GM18873 (cell line): ENCODE measurements at regions not wholly inside any gene's neighbourhood (a gene's known extent, or its start where the extent isn't known, plus 50 kb on each side); places are given as distances from the start of the nearest gene placed in this dataset.
"Not testable (repeated sequence)": the region's sequence is repeated elsewhere in the genome, so short reads cannot be mapped to it uniquely, and the experiment has no call there.

ENCODE experiments used
- ATAC-seq: cut with Tn5 transposase; IDR thresholded peaks from one replicate; pipeline ENCODE4 v1.9.1; 2021; ENCODE audit warnings: mild to moderate bottlenecking, moderate library complexity, moderate number of reproducible peaks; ENCODE audit not compliant: unreplicated experiment, low FRiP score

DNA sequence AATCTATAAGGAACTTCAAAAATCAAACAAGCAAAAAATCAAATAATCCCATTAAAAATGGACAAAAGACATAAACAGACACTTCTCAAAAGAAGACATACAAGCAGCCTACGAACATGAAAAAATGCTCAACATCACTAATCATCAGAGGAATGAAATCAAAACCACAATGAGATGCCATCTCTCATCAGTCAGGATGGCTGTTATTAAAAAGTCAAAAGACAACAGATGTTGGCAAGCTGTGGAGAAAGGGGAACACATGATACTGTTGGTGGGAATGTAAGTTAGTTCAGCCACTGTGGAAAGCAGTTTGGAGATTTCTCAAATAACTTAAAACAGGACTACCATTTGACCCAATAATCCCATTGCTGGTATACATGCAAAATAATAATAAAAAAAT is 226.4 kb downstream of the S1PR1 start:
- no peak for ATAC-seq

DNA sequence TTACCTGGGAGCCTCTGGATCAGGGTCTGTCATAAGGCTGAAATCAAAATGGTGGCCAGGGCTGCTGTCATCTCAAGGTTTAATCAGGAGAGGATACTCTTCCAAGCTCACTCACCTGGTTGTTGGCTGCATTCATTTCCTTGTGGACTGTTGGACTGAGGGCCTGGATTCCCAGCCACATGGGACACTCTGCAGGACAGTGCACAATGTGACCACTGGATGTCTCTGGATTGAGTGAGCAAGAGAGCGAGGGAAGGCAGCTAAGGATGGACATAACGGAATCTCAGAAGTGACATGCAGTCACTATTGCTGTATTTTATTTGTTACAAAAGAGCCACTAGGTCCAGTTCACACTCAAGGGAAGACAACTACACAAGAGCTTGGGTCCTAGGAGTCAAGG is 229.1 kb downstream of the S1PR1 start:
- no peak for ATAC-seq

DNA sequence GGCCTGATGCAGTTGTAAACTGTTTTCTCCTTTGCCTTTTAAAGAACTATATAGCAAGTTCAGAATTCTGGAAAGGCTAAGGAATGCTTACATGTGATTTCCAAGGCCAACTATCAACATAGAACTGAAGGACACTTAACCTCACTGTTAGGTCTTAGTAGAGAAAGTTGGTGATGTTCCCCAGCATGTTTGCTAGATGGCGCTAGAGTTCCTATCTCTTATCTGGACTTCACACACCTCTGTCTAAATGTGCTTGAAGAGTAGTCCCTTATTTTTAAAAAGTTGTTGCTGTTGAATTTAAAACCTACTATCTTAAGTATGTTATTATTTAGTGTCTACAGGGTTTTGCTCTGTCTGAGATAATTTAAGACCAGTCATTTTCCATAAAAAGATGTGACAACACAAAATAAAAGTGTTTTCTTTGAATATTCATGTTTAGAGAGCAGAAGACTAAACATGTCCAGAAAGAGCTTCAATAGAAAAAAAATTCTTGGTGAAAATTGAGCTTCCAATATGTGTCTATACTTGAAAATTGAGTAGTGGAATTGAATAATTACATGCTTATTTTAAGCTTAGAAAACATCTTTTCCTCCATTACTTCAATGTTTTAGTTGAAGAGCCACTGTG is 237.3 kb downstream of the S1PR1 start:
- ATAC-seq: no peak

DNA sequence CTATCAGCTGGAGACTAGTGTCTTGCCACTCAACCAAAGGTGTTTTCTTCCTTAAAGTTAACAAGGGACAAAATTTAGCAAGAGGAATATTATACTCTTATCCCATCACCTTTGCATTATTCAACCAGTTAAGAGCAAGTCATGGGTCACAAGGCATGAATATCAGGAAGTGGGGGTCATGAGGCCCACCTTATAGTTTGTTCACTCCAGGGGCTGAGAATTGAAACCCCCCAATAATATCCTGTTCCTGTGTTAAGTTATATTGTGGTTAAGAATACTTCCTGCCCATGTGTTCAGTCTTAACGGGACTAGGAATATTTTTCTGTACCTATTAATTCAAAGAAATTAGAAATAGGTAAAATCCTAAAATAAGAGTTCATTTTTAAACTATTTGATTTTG is 239.7 kb downstream of the S1PR1 start:
- ATAC-seq: no peak

DNA sequence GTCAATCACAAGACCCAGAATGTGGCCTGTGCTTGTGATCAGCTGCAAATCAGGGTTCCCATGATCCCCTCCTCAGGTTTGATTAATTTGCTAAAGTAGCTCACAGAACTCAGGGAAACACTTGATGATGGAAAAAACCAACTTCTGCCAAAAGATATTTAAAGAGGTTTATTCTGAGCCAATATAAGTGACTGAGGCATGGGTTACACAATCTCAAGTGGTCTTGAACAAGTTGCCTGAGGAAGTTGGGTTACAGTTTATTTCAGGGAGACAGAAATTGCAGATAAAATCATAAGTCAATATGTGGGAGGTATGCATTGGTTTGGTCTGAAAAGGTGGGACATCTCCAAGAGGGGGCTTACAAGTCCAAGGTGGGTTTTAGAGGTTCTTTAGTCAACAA is 243.1 kb downstream of the S1PR1 start:
- no peak for ATAC-seq

DNA sequence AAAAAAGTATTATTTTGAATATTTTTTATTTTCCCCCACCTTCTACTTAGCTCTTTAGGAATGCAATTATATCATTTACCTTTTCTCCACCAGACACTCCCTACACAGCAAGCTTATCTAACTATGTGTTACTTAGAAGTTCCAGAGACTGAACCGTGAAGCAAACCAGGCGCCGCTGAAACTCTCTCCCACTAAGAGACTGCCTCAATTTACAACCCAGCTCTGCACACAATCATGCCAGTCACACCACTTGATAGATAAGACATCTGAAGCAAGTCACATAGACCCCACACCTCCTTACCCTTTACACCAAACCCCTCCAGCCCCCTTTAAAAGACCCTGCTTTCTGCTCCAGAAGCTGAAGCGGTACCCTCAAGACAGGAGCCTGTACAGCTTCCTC is 245.5 kb downstream of the S1PR1 start:
- no peak for ATAC-seq

DNA sequence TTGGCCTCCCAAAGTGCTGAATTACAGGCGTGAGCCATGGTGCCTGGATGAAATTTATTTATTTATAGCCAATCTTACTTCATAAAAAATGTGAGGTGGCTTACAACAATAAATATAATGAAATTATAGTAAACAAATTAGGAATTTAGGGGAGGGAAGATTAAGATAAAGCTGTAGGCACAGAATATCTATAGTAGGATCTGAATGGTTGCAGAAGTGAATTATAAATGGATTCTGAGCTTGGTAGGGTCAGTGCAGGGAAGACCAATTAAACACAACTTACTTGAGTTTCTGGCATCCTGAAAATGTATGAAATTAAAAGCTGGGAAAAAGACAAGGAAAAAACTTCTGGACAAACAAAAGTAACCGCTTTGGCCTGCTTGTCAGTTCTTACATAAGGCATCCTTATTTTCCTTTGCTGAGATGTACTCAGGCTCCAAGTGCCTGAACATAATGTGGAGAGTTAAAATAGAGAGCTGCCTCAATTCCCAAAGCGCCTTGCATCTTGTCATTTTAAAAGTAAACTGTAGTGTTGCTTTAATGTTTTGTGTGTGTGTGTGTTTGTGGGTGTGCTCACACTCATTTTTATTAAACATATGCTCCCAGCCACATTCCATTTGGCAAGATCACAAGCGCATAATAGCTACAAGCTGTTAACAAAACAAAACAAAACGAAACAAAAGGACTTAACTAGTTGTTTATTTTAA is 247.3 kb downstream of the S1PR1 start:
- no peak for ATAC-seq

DNA sequence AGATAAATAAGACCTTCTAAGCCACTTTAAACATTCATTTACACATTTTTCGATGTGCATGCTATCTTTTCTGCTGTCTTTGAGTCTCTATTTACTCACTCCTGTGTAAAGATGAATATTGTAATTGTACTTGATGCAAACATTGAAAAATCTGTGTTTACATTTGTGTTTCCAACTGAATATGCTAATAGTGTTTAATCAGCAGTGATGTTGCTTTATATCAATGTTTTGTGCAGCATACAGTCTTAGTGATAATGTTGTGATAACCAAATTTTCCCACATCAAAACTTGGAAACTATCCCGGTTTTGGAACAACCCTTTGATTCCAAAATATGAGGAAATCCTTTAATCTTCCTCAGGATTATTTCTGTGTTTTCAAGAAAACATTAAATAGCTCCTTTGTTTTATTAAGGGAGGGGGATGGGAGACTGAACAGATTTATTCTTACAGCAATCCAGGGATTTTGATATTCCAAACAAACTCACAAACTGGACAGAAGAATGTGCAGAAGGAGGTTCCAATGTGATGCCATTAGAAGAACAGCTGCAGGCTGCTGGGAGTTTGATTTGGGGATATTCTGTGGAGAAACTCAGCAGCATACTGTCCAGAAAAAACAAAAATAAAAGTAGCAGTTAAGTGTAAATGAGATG is 248.0 kb downstream of the S1PR1 start:
- no peak for ATAC-seq

DNA sequence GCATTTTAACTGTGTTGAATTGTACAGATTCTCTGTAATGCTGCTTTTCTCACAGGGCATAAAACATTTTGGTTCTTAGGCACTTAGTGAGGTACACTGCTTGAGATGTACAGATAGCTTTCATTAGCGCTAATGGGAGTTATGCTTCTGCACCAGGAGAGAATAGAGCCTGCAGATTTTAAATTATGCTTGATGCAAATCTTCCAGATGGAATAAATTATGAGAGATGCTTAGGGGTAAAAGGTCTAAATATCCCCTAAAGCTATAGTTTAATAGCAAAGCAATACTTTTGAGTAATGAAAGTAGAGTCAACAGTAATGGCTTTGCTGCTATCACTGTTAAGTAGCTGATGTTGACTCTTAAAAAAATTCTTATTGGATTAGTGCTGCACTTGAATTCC is 248.9 kb downstream of the S1PR1 start:
- no peak for ATAC-seq

DNA sequence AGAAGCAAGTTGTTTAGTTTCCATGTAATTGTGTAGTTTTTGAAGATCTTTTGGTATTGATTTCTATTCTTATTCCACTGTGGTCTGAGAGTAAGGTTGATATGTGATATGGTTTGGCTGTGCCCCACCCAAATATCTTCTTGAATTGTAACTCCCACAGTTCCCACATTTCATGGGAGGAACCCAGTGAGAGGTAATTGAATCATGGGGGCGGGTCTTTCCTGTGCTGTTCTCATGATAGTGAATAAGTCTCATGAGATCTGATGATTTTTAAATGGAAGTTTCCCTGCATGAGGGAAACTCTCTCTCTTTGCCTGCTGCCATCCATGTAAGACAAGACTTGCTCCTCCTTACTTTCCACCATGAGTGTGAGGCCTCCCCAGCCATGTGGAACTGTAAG is 255.3 kb downstream of the S1PR1 start:
- not testable (repeated sequence) for ATAC-seq

DNA sequence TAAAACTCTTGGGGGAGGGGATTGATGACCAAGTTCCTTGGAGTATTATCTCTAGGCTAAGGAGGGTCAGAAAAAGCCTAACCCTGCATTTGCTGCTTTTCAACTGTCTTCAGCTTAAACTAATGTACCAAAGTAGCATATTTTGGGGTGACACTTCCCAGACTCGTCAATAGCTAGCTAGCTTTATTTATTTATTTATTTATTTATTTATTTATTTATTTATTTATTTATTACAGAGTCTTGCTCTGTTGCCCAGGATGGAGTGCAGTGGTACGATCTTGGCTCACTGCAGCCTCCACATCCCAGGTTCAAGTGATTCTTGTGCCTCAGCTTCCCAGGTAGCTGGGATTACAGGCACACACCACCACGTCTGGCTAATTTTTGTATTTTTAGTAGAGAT is 257.1 kb downstream of the S1PR1 start:
- not testable (repeated sequence) for ATAC-seq

DNA sequence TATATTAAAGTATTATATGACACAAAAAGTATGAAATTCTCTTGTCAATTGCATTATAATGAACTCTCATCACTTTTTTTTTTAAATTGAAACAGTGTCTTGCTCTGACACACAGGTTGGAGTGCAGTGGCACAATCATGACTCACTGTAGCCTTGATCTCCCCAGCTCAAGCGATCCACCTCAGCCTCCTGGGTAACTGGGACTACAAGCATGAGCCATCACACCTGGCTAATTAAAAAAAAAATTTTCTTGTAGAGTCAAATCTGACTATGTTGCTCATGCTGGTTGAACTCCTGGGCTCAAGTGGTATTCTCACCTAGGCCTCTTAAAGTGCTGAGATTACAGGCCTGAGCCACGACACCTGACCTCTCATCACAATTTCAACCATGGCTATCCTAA is 259.3 kb downstream of the S1PR1 start:
- no peak for ATAC-seq

DNA sequence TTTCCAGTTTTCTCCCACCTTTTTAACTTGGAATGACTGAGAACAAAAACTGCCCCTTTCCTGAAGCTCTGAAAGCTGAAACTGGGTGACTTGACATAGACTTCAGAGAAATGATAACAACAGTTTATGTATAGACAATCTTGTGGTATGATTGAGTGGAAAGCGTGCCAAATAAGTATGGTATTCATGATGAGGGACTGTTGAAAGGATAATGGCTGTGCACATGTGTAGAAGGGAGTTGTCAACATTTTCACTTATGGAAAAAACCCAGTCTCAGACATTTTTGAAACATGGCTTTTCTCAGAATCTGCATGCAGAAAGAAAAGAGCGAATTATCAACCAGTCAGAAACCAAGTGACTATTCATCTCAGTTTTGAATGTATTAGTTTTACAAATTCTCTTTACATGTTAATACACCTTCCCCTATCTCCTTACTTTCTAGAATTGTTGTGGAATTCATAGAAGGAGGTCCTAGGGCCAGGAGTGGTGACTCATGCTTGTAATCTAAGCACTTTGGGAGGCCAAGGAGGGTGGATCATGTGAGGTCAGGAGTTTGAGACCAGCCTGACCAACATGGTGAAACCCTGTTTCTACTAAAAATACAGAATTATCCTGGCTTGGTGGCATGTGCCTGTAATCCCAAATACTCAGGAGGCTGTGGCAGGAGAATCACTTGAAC is 261.2 kb downstream of the S1PR1 start:
- ATAC-seq: no peak

DNA sequence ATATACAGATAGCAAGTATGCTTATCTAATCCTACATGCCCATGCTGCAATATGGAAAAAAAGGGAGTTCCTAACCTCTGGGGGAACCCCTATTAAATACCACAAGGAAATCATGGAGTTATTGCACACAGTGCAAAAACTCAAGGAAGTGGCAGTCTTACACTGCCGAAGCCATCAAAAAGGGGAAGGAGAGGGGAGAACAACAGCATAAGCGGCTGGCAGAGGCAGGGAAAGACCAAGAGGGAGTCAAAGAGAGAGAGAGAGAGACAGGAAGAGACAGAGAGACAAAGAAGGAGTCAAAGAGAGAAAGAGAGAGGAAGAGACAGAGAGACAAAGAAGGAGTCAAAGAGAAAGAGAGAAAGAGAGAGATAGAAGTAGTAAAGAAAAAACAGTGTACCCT is 267.3 kb downstream of the S1PR1 start:
- ATAC-seq: not testable (repeated sequence)

DNA sequence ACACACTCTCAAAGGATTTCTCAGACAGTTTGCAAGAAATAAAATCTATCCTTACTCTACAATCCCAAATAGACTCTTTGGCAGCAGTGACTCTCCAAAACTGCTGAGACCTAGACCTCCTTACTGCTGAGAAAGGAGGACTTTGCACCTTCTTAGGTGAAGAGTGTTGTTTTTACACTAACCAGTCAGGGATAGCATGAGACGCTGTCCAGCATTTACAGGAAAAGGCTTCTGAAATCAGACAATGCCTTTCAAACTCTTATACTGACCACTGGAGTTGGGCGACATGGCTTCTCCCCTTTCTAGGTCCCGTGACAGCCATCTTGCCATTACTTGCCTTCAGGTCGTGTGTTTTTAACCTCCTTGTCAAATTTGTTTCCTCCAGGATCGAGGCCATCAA is 268.4 kb downstream of the S1PR1 start:
- ATAC-seq: not testable (repeated sequence)

DNA sequence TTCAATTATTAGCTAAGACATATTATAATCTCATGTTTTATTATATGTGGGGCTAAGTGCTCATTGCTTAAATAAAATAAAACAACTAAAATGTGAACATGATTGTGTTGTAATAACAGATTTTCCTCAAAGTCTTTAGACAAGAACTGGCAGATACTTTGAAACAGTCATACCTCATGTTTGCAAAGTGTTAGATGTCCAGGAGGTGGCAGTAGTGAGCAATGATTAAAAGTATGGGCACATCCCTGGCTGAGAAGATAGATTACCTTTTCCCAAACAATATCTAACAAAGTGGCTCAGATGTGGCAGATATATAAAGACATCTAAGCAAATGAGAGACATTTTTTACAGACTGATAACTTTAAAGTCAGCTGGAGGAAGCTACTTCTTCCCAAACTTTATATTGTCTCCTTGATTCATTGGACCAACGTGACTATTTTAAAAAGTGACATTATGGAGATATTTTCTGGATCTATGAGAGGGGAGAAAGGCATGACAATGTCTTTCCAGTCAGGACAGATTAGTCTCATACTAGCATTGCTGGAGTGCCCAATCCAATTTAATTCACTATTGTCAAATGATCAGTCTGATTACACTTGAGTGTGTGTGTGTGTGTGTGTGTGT is 269.8 kb downstream of the S1PR1 start:
- peak; percentile 58 for ATAC-seq

DNA sequence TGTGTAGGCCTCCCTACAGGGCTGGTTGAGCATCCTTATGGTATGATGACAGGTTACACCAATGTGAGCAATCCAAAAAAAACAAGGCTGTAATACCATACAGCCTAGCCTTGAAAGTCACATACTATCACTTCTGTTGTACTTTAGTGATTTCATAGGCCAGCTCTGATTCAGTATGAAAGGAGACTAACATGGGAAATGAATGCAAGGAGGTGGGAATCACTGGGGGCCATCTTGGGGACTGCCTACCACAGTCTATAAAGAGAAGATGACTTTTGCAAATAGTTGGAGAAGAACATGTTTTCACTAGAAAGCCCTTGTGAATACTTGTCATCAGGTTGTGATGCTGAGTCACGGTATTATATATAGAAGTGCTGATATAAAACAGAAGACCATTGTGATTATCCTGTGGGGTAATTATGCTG is 270.7 kb downstream of the S1PR1 start:
- no peak for ATAC-seq

DNA sequence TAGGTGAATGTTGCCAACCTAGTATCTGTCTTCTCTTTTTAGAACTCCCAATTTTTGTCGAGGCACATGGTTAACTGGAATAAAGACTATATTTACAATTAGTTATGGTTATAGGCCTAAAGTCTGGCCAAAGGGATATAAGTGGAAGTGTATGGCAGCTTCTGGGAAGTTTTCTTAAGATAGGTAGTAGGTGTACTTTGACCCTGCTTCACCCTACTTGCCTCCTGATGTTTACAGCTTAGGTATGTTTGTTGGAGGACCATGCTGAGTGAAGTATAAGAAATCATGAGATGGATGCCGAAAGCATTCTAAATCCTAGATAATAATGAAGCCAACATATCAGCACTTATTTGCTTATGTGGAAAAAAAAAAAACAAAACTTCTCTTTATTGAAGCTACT is 272.1 kb downstream of the S1PR1 start:
- no peak for ATAC-seq

DNA sequence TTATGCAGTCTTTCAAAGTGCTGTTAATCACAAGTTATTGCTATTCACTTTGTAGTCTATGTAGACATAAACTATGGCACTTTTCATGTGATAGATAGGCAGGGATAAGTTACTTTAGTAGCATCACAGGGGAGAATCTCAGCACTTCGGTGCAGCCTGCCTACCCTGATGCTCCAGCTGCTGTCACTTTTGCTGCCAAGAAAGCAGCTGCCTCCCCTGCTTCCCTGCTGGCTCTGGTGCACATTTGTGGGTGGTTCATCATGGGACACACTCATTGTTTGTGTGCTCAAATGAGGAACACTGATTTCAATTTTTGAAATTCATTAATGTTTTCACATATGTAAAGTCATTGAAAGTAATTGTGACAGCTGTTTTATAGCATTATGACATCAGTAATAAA is 272.6 kb downstream of the S1PR1 start:
- ATAC-seq: no peak

DNA sequence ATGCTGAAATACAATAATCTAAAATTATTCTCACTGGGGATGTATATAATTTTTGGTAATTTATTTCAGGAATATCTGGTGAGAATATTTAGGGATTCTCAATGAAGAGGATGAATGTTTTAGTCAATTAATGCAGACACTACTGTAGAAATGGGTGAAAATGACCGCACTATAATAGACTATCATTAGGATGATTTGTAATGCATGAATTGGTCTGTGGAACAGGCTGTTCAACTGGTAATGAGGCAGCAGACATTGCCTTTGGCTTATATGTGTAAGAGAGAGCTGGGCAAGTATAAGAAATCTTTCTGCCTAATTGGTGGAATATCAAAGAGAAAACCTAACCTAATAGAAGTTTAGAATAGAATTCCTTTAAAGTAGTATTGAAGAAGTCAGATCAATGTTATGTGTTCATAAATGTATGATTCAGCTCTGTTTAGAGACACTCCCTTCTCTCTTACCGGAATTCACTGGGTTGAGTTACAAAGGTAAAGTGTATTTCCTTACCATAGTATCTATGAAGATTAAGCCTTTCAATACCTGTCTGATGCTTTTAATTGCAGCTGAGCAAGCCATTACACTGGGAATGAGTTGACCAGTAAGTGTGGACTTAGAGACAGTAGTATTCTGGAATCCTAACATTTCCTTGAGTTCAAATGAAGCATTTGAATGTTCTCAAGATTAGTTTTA is 274.5 kb downstream of the S1PR1 start:
- ATAC-seq: no peak
